Gastrocnemius medialis (tissue), 4 donors: ENCODE measurements at regions not wholly inside any gene's neighbourhood (a gene's known extent, or its start where the extent isn't known, plus 50 kb on each side); places are given as distances from the start of the nearest gene placed in this dataset.

ENCODE experiments used
- CTCF ChIP-seq, 5 experiments: fragments of 450-650 bp in 3 of 5; fragments of 200-600 bp in 2 of 5; sonication (generic) in 2 of 5; IDR thresholded peaks in 4 of 5; conservative IDR thresholded peaks in 1 of 5; 1 replicate in 4 of 5; 2 replicates in 1 of 5; pipeline ENCODE4 v1.5.1; 2016 to 2019; ENCODE audit warnings: antibody characterized with exemption in 5 of 5, mild to moderate bottlenecking in 3 of 5, moderate library complexity in 3 of 5
- POLR2A ChIP-seq, 2 donors: fragments of 450-650 bp; IDR thresholded peaks; one replicate each; pipeline ENCODE4 v1.6.1; 2017; ENCODE audit warnings: antibody characterized with exemption in 2 of 2, mild to moderate bottlenecking in 2 of 2, moderate library complexity in 2 of 2

- no peak for TF ChIP-seq CTCF (IDR thresholded peaks at IDR 0.05 in 4 of 5, conservative IDR thresholded peaks at IDR 0.05 in 1 of 5)
- TF ChIP-seq POLR2A (IDR thresholded peaks at IDR 0.05), result no peak
Measured at GRCh38 chr1:4137621-4138415, 237.7 kb upstream of the C1orf174 start.
